ENCODE measurements at regions not wholly inside any gene's neighbourhood (a gene's known extent, or its start where the extent isn't known, plus 50 kb on each side); places are given as distances from the start of the nearest gene placed in this dataset.

DNA sequence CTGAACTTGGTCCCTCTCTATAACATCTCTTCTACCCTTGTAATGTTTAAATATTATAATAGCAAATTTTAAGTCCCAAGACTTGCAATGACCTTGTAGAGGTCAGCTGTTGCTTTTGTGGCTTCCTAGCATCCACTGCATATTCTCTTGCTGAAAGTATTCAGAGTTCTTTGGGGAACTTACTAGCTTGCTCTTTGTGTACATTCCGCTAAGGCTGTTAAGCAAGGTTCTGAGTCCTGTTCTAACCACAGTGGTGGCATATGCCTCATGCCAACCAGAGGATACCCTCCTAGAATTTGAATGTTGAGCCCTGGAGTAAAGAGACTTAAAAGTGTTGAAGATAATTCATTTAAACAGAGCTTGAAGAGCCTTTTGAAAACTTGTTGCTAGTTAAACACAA, 570.9 kb downstream of the TLE1 start:
- TF ChIP-seq, protein P1, sequence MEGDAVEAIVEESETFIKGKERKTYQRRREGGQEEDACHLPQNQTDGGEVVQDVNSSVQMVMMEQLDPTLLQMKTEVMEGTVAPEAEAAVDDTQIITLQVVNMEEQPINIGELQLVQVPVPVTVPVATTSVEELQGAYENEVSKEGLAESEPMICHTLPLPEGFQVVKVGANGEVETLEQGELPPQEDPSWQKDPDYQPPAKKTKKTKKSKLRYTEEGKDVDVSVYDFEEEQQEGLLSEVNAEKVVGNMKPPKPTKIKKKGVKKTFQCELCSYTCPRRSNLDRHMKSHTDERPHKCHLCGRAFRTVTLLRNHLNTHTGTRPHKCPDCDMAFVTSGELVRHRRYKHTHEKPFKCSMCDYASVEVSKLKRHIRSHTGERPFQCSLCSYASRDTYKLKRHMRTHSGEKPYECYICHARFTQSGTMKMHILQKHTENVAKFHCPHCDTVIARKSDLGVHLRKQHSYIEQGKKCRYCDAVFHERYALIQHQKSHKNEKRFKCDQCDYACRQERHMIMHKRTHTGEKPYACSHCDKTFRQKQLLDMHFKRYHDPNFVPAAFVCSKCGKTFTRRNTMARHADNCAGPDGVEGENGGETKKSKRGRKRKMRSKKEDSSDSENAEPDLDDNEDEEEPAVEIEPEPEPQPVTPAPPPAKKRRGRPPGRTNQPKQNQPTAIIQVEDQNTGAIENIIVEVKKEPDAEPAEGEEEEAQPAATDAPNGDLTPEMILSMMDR (IDR thresholded peaks at IDR 0.05): no peak
- TF ChIP-seq POLR2A (IDR thresholded peaks at IDR 0.05) (no peak), EP300 (IDR thresholded peaks at IDR 0.05) (no peak)
